ENCODE measurements at regions not wholly inside any gene's neighbourhood (a gene's known extent, or its start where the extent isn't known, plus 50 kb on each side); places are given as distances from the start of the nearest gene placed in this dataset.

DNA sequence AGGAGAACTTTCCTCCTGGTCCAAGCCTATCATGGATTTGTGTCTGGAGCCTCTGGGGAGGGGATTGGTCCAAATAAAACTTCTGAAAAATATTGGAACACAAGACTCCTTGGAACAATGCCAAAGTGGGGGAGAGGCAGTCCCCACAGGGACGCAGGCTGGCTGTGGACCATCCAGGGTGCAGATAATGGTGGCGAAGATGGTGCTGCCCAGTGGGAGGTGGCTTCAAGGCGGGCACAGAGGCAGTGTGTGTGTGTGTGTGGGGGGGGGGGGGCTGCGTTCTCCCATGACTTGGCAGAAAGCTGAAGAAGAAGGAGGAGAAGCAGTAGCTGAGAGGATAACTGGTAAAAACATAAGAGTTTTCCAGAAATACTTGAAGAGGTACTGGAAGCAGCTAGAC, 186.4 kb downstream of the MELK start:
- Histone ChIP-seq H3K27ac (no peak overlapping the region), H3K4me1 (ENCODE audit: low read depth) (no peaks in the 10 kb centered on the region), H3K4me3 (no peak overlapping the region), H3K36me3 (no peaks in the 10 kb centered on the region), H3K9me3 (ENCODE audit: low read depth) (no peaks in the 10 kb centered on the region), H3K27me3 (peaks cover 42% of the 10 kb centered on the region)
- TF ChIP-seq, protein P1, sequence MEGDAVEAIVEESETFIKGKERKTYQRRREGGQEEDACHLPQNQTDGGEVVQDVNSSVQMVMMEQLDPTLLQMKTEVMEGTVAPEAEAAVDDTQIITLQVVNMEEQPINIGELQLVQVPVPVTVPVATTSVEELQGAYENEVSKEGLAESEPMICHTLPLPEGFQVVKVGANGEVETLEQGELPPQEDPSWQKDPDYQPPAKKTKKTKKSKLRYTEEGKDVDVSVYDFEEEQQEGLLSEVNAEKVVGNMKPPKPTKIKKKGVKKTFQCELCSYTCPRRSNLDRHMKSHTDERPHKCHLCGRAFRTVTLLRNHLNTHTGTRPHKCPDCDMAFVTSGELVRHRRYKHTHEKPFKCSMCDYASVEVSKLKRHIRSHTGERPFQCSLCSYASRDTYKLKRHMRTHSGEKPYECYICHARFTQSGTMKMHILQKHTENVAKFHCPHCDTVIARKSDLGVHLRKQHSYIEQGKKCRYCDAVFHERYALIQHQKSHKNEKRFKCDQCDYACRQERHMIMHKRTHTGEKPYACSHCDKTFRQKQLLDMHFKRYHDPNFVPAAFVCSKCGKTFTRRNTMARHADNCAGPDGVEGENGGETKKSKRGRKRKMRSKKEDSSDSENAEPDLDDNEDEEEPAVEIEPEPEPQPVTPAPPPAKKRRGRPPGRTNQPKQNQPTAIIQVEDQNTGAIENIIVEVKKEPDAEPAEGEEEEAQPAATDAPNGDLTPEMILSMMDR (IDR thresholded peaks at IDR 0.05; ENCODE audit: low read depth, low read length) = no peak
- no peak for DNase-seq (ENCODE audit: low read depth in 1 of 2, low spot score in 1 of 2)

GRCh38 chr9:36759976-36760375, 187.3 kb downstream of the MELK start:
- no peaks in the 10 kb centered on the region for H3K36me3 ChIP-seq
- no peaks in the 10 kb centered on the region for H3K9me3 ChIP-seq (ENCODE audit: low read depth)
- H3K4me3 ChIP-seq = no peak overlapping the region
- no peak overlapping the region for H3K27ac ChIP-seq
- peaks cover 34% of the 10 kb centered on the region for H3K27me3 ChIP-seq
- no peaks in the 10 kb centered on the region for H3K4me1 ChIP-seq (ENCODE audit: low read depth)
- TF ChIP-seq, protein P1 (IDR thresholded peaks at IDR 0.05; ENCODE audit: low read depth, low read length) = no peak
- no peak for DNase-seq (ENCODE audit: low read depth in 1 of 2, low spot score in 1 of 2)

DNA sequence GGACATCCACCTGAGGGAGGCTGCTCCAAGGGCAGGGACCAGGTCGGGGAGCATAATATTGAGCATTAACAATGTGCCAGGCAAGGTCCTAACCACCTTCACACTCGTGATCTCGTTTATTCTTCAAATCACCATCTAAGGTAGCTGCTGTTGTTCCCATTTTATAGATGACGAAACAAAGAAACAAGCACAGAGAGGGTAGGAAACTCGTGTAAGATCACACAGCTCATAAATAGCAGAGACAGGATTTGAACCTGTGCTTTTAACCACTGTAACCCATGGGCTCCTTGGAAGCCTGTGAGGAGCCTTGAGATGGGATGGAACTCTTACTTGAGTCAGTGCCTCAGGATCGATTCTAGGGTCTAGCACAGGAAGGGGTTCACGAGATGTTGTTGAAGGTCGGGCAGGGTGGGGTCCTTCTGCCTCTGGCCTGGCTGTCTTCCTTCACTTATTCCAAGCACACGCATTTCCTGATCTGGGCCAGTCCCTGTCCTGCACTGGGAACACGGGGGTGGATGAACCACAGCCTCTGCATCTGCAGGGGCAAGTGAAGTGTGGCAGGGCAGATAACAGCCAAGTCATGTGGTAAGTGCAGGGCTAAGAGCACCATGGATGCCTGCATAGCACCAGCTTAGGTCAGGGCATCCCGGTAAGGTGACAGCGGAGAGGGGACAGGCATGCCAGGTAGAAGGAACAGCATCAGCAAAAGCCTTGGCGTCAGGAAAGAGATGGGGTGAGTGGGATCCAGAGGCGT, 188.1 kb downstream of the MELK start:
- H3K27ac ChIP-seq = no peak overlapping the region
- H3K36me3 ChIP-seq = no peaks in the 10 kb centered on the region
- H3K4me3 ChIP-seq = no peak overlapping the region
- H3K27me3 ChIP-seq = peaks cover 25% of the 10 kb centered on the region
- no peaks in the 10 kb centered on the region for H3K4me1 ChIP-seq (ENCODE audit: low read depth)
- DNase-seq (ENCODE audit: low read depth in 1 of 2, low spot score in 1 of 2) = no peak
- H3K9me3 ChIP-seq (ENCODE audit: low read depth) = no peaks in the 10 kb centered on the region
- TF ChIP-seq, protein P1 (IDR thresholded peaks at IDR 0.05; ENCODE audit: low read depth, low read length) = no peak

DNA sequence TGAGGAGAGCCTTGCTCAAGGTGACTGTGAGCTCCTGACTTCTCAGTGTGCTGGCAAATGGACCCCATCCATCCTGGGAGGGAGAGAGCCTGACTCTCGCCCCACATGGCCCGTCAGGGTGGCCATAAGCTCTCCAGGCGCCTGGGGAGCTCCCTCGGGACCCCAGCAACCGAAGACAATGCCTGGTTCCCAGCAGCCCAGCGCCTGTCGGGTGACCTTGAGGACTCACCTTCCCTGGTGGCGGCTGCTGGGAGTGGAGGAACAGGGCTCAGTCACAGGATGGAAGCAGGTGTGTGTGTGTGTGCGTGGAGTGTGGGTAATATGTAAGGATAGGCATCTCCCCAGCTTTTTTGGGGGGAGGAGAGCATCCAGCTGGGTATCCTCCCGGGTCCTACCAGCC, 190.3 kb downstream of the MELK start:
- H3K36me3 ChIP-seq = no peaks in the 10 kb centered on the region
- H3K9me3 ChIP-seq (ENCODE audit: low read depth) = no peaks in the 10 kb centered on the region
- H3K4me3 ChIP-seq = no peak overlapping the region
- no peak overlapping the region for H3K27ac ChIP-seq
- TF ChIP-seq, protein P1 (IDR thresholded peaks at IDR 0.05; ENCODE audit: low read depth, low read length) = no peak
- no peaks in the 10 kb centered on the region for H3K4me1 ChIP-seq (ENCODE audit: low read depth)
- H3K27me3 ChIP-seq = peaks cover 25% of the 10 kb centered on the region
- no peak for DNase-seq (ENCODE audit: low read depth in 1 of 2, low spot score in 1 of 2)

GRCh38 chr9:36763778-36764177, 191.1 kb downstream of the MELK start:
- peaks cover 33% of the 10 kb centered on the region for H3K27me3 ChIP-seq
- H3K4me3 ChIP-seq = no peak overlapping the region

More at GRCh38 chr9:36763778-36764177, 191.1 kb downstream of the MELK start:
- Histone ChIP-seq H3K4me1 (ENCODE audit: low read depth) (no peaks in the 10 kb centered on the region), H3K9me3 (ENCODE audit: low read depth) (no peaks in the 10 kb centered on the region), H3K36me3 (no peaks in the 10 kb centered on the region), H3K27ac (no peak overlapping the region)
- DNase-seq (ENCODE audit: low read depth in 1 of 2, low spot score in 1 of 2) = no peak
- TF ChIP-seq, protein P1 (IDR thresholded peaks at IDR 0.05; ENCODE audit: low read depth, low read length) = no peak

All from cardiac muscle cell (in vitro differentiated cells and primary cell).